ENCODE measurements at regions not wholly inside any gene's neighbourhood (a gene's known extent, or its start where the extent isn't known, plus 50 kb on each side); places are given as distances from the start of the nearest gene placed in this dataset.
A peak's percentile ranks its signal among the peaks of the same experiment; 100 is the strongest.

DNA sequence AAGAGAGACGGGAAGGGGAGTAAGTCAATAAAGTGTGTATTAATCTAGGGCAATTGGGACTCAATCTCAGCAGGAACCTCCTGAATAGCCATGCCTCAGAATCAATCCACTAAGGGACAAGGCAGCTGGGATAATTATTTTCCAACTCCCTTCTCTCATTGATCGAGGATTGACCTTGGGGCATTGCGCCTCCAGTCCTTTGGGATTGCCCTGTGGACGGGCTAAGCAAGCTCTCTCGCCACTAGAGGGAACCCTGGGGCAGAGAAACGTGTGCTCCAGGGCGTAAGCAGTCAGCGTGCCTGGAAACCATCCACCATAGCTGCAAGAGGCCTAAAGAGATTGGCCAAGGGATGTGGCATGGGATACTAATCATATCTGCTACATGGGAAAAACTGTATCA, 53.9 kb upstream of the ERCC4 start:
- Histone ChIP-seq H3K23ac (ENCODE audit: insufficient read length, low read depth, low read length) (no peak overlapping the region), H4K8ac (replicated peaks; ENCODE audit: insufficient read length, low read depth, low read length) (no peak overlapping the region), H4K5ac (ENCODE audit: insufficient read length, low read depth, low read length) (no peak overlapping the region), H3K27me3 (ENCODE audit: insufficient read depth, low read length) (no peaks in the 10 kb centered on the region), H2BK120ac (ENCODE audit: low read depth, low read length, poor library complexity, severe bottlenecking) (no peak overlapping the region), H2BK20ac (ENCODE audit: low read depth, low read length, poor library complexity, severe bottlenecking) (no peak overlapping the region), H3K18ac (ENCODE audit: insufficient read length, low read depth, low read length) (no peak overlapping the region), H2AFZ (ENCODE audit: low read length) (no peak overlapping the region), H3K9ac (ENCODE audit: extremely low read depth, insufficient read length, low read length) (no peak overlapping the region), H3T11ph (ENCODE audit: low read length) (no peak overlapping the region), H4K91ac (ENCODE audit: insufficient read length, low read depth, low read length) (no peak overlapping the region), H3K79me1 (ENCODE audit: insufficient read depth, low read depth, low read length, poor library complexity, severe bottlenecking) (no peaks in the 10 kb centered on the region), H4K20me1 (ENCODE audit: control insufficient read depth, insufficient read depth, insufficient read length) (no peaks in the 10 kb centered on the region), H3K4me2 (ENCODE audit: insufficient read depth, insufficient read length, low read length) (no peak overlapping the region), H3K4me1 (ENCODE audit: insufficient read depth, low read length) (no peaks in the 10 kb centered on the region), H3K56ac (ENCODE audit: insufficient read length, low read depth, low read length) (no peak overlapping the region), H2BK15ac (ENCODE audit: low read depth, low read length) (no peak overlapping the region), H2BK5ac (ENCODE audit: insufficient read length, low read length) (no peak overlapping the region), H3K14ac (ENCODE audit: insufficient read depth, low read length) (no peak overlapping the region), H3K9me3 (ENCODE audit: control insufficient read depth, low read depth, low read length) (no peaks in the 10 kb centered on the region), H3K79me2 (ENCODE audit: insufficient read depth, low read length) (no peaks in the 10 kb centered on the region), H3K4ac (ENCODE audit: low read depth, low read length) (no peak overlapping the region), H3K23me2 (ENCODE audit: insufficient read length, low read depth, low read length, poor library complexity, severe bottlenecking) (no peaks in the 10 kb centered on the region), H2BK12ac (ENCODE audit: insufficient read length, low read depth, low read length) (no peak overlapping the region), H3K27ac (ENCODE audit: insufficient read length, low read depth, low read length) (no peak overlapping the region), H2AK5ac (ENCODE audit: insufficient read length, low read length) (no peak overlapping the region)
- Mint-ChIP-seq H3K9me3 (peaks cover 3 to 8% of the 10 kb centered on the region in 2 experiments; a peak in 2 of 5 replicates), H3K36me3 (ENCODE audit: insufficient read depth in 1 of 3, low read depth in 3 of 3) (peaks cover 0 to 9% (median 0%) of the 10 kb centered on the region in 3 experiments; a peak in 2 of 7 replicates), H3K4me1 (no peaks in the 10 kb centered on the region), H3K27ac (no peak overlapping the region), H3K4me3 (no peak overlapping the region), H3K27me3 (ENCODE audit: low read depth) (no peaks in the 10 kb centered on the region)
- DNase-seq: peak; percentile 83
- WGBS (ENCODE audit: extremely low coverage, insufficient read length, low lambda C conversion rate): no CpG with 5 or more reads among the region's 8 CpGs
- TF ChIP-seq, protein P1, sequence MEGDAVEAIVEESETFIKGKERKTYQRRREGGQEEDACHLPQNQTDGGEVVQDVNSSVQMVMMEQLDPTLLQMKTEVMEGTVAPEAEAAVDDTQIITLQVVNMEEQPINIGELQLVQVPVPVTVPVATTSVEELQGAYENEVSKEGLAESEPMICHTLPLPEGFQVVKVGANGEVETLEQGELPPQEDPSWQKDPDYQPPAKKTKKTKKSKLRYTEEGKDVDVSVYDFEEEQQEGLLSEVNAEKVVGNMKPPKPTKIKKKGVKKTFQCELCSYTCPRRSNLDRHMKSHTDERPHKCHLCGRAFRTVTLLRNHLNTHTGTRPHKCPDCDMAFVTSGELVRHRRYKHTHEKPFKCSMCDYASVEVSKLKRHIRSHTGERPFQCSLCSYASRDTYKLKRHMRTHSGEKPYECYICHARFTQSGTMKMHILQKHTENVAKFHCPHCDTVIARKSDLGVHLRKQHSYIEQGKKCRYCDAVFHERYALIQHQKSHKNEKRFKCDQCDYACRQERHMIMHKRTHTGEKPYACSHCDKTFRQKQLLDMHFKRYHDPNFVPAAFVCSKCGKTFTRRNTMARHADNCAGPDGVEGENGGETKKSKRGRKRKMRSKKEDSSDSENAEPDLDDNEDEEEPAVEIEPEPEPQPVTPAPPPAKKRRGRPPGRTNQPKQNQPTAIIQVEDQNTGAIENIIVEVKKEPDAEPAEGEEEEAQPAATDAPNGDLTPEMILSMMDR (conservative IDR thresholded peaks at IDR 0.05): peak; percentile 92
